ENCODE measurements at regions not wholly inside any gene's neighbourhood (a gene's known extent, or its start where the extent isn't known, plus 50 kb on each side); places are given as distances from the start of the nearest gene placed in this dataset.

DNA sequence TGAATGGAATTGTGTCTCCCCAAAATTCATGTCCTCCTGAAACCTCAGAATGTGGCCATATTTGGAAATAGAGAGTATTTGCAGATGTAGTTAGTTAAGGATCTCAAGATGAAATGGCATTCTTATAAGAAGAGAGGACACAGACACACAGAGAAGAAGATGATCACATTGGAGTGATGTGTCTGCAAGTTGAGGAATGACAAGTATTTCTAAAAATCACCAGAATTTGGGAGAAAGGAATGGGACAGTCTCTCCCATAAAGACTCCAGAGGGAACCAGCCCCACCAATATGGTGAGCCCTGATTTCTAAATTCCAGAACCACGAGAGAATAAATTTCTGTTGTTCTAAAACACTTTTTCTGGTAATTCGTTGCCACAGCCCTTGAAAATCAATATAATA is 166.3 kb downstream of the C1D start:
- DNase-seq (ENCODE audit: low read depth): no peak
- TF ChIP-seq, protein P1, sequence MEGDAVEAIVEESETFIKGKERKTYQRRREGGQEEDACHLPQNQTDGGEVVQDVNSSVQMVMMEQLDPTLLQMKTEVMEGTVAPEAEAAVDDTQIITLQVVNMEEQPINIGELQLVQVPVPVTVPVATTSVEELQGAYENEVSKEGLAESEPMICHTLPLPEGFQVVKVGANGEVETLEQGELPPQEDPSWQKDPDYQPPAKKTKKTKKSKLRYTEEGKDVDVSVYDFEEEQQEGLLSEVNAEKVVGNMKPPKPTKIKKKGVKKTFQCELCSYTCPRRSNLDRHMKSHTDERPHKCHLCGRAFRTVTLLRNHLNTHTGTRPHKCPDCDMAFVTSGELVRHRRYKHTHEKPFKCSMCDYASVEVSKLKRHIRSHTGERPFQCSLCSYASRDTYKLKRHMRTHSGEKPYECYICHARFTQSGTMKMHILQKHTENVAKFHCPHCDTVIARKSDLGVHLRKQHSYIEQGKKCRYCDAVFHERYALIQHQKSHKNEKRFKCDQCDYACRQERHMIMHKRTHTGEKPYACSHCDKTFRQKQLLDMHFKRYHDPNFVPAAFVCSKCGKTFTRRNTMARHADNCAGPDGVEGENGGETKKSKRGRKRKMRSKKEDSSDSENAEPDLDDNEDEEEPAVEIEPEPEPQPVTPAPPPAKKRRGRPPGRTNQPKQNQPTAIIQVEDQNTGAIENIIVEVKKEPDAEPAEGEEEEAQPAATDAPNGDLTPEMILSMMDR (IDR thresholded peaks at IDR 0.05; ENCODE audit: insufficient read depth, low read depth, low read length): no peak
- ChIA-PET CTCF (interaction anchor here (0.6 to 1.3 kb wide), 3 partner anchors 9 to 28 kb away, joined by 3 to 4 read pairs (median 3); no protein-coding TSS in a partner anchor), POLR2A (no interaction called here)
- Histone ChIP-seq H3K27me3 (ENCODE audit: control insufficient read depth, insufficient read depth, low read length) (no peaks in the 10 kb centered on the region), H3K4me3 (ENCODE audit: low read depth, low read length) (no peak overlapping the region), H3K36me3 (ENCODE audit: control insufficient read depth, insufficient read depth, low read length) (no peaks in the 10 kb centered on the region)

DNA sequence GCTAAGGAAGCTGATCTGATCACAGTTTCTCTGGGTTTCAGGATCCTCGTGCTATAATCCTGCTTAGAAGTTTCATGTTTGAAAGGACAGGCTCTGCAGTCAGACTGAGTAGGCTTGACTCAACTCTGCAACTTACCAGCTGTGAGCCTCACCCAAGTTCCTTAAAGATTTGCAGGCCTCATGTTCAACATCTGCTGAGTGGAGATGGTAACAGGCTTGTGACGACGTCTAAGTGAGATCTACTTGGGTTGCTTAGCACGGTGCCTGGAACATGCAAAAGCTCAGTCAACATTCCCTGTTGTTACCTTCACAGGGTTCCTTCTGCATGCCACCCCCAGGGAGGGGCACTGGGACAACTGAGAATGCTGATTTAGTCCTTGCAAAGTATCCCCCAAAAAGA is 164.2 kb downstream of the C1D start:
- H3K4me3 ChIP-seq (ENCODE audit: low read depth, low read length): no peak overlapping the region
- H3K27me3 ChIP-seq (ENCODE audit: control insufficient read depth, insufficient read depth, low read length): no peaks in the 10 kb centered on the region
- H3K36me3 ChIP-seq (ENCODE audit: control insufficient read depth, insufficient read depth, low read length): no peaks in the 10 kb centered on the region
- ChIA-PET POLR2A (interaction anchor here (0.5 kb wide), 1 partner anchor 27 kb away, joined by 3 read pairs; no protein-coding TSS in a partner anchor), CTCF (interaction anchor here (0.6 kb wide), 1 partner anchor 25 kb away, joined by 3 read pairs; no protein-coding TSS in a partner anchor)
- DNase-seq (ENCODE audit: low read depth): no peak
- TF ChIP-seq, protein P1 (IDR thresholded peaks at IDR 0.05; ENCODE audit: insufficient read depth, low read depth, low read length): no peak

DNA sequence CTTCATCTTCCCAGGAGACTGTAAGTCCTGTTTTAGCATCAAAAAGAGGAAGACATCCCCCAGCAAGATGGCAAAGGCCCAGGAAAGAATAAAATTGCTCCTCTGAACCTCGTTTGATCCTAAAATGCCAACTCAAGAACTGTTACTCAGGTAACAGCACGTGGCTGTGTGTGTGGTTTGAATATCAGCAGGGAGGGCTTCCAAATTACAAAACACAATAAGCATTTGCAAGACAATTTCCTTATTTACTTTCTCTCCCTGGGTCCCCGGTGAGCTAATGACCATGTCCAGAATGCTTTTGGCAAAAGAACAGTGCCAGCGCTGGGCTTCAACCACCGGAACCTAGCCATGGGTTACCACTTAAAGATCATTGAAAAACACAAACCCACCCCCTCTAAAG is 163.6 kb downstream of the C1D start:
- no peak for DNase-seq (ENCODE audit: low read depth)

DNA sequence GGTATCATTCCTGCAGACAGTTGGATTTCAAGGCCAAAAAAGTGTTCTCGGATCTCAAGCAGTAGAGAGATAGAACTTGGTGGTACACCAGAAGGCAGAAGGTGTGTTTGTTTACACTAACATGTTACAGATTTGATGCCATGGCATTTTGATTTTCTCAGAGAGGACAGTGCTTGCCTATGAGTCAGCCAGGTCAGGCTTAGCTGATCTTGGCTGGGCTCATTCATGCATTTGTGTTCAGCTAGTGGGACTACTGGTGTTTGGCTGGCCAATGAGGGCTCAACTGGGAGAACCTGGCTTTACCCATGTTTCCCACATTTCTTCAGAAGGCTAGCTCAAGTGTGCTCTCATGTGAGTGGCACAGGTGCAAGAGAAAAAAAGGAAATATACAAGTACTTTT is 162.0 kb downstream of the C1D start:
- Histone ChIP-seq H3K27me3 (ENCODE audit: control insufficient read depth, insufficient read depth, low read length) (no peaks in the 10 kb centered on the region), H3K4me3 (ENCODE audit: low read depth, low read length) (no peak overlapping the region), H3K36me3 (ENCODE audit: control insufficient read depth, insufficient read depth, low read length) (no peaks in the 10 kb centered on the region)
- POLR2A ChIA-PET: interaction anchor here (0.5 kb wide), 1 partner anchor 174 kb away, joined by 3 read pairs; no protein-coding TSS in a partner anchor
- CTCF ChIA-PET: no interaction called here
- no peak for DNase-seq (ENCODE audit: low read depth)
- TF ChIP-seq, protein P1 (IDR thresholded peaks at IDR 0.05; ENCODE audit: insufficient read depth, low read depth, low read length): no peak

More for the DNA sequence above, 163.6 kb downstream of the C1D start:
- Histone ChIP-seq H3K36me3 (ENCODE audit: control insufficient read depth, insufficient read depth, low read length) (no peaks in the 10 kb centered on the region), H3K4me3 (ENCODE audit: low read depth, low read length) (no peak overlapping the region), H3K27me3 (ENCODE audit: control insufficient read depth, insufficient read depth, low read length) (no peaks in the 10 kb centered on the region)
- TF ChIP-seq, protein P1 (IDR thresholded peaks at IDR 0.05; ENCODE audit: insufficient read depth, low read depth, low read length): no peak
- ChIA-PET POLR2A (interaction anchor here (0.5 kb wide), 1 partner anchor 27 kb away, joined by 3 read pairs; no protein-coding TSS in a partner anchor), CTCF (no interaction called here)

DNA sequence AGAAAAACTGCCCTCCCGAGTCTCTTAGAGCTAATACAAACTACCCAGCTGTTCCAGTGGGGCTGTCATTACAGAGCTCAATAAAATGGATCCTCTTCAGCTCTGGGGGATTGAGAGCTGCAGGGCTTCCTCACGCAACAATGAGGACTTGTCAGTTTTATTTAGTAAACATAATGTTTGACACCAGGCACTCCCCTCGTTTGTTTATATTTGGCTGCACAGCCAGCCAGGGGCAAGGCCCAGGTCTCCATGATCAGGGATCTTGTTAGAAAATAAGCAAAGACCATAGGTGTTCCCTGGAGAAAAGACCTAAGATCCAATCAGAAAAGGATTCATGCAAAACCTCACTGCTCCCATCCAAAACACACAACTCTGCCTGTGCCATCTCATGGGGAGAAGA is 158.2 kb downstream of the C1D start:
- Histone ChIP-seq H3K36me3 (ENCODE audit: control insufficient read depth, insufficient read depth, low read length) (no peaks in the 10 kb centered on the region), H3K4me3 (ENCODE audit: low read depth, low read length) (no peak overlapping the region), H3K27me3 (ENCODE audit: control insufficient read depth, insufficient read depth, low read length) (no peaks in the 10 kb centered on the region)
- no peak for DNase-seq (ENCODE audit: low read depth)
- TF ChIP-seq, protein P1 (IDR thresholded peaks at IDR 0.05; ENCODE audit: insufficient read depth, low read depth, low read length): no peak
- ChIA-PET CTCF (no interaction called here), POLR2A (interaction anchor here (0.6 kb wide), 1 partner anchor 13 kb away, joined by 3 read pairs; no protein-coding TSS in a partner anchor)
